GM18517 (cell line): ENCODE measurements at regions not wholly inside any gene's neighbourhood (a gene's known extent, or its start where the extent isn't known, plus 50 kb on each side); places are given as distances from the start of the nearest gene placed in this dataset.

Experiments used
- ATAC-seq: cut with Tn5 transposase; IDR thresholded peaks from one replicate; pipeline ENCODE4 v1.9.1; 2021; ENCODE audit warnings: mild to moderate bottlenecking, moderate library complexity; ENCODE audit not compliant: unreplicated experiment

GRCh38 chr7:12783421-12784095 is 96.1 kb downstream of the ARL4A start:
- ATAC-seq, result no peak

- no peak for ATAC-seq
Measured at GRCh38 chr7:12785473-12785872, 98.0 kb downstream of the ARL4A start.

GRCh38 chr7:12786494-12786893 is 99.1 kb downstream of the ARL4A start:
- ATAC-seq, result no peak

- no peak for ATAC-seq
Measured at GRCh38 chr7:12788171-12788570, 100.7 kb downstream of the ARL4A start.

GRCh38 chr7:12788591-12788990 is 101.2 kb downstream of the ARL4A start:
- ATAC-seq, result no peak

GRCh38 chr7:12794722-12795302 is 107.4 kb downstream of the ARL4A start:
- no peak for ATAC-seq

GRCh38 chr7:12796397-12797127 is 109.1 kb downstream of the ARL4A start:
- ATAC-seq, result no peak

- ATAC-seq, result no peak
Measured at GRCh38 chr7:12800486-12800885, 113.1 kb downstream of the ARL4A start.

GRCh38 chr7:12801107-12801506 is 113.7 kb downstream of the ARL4A start:
- ATAC-seq, result no peak

- ATAC-seq, result no peak
Measured at GRCh38 chr7:12802070-12802469, 114.6 kb downstream of the ARL4A start.

GRCh38 chr7:12803542-12803941 is 116.1 kb downstream of the ARL4A start:
- ATAC-seq, result no peak

GRCh38 chr7:12805518-12805928 is 118.1 kb downstream of the ARL4A start:
- ATAC-seq, result no peak

- no peak for ATAC-seq
Measured at GRCh38 chr7:12805957-12806356, 118.5 kb downstream of the ARL4A start.

GRCh38 chr7:12809476-12809875 is 122.0 kb downstream of the ARL4A start:
- ATAC-seq, result no peak

- no peak for ATAC-seq
Measured at GRCh38 chr7:12812111-12812510, 124.7 kb downstream of the ARL4A start.

- ATAC-seq, result no peak
Measured at GRCh38 chr7:12814107-12814506, 126.7 kb downstream of the ARL4A start.

- no peak for ATAC-seq
Measured at GRCh38 chr7:12814828-12815227, 127.4 kb downstream of the ARL4A start.

GRCh38 chr7:12815426-12815825 is 128.0 kb downstream of the ARL4A start:
- no peak for ATAC-seq

GRCh38 chr7:12815871-12816270 is 128.4 kb downstream of the ARL4A start:
- ATAC-seq, result no peak

GRCh38 chr7:12820777-12821176 is 133.3 kb downstream of the ARL4A start:
- no peak for ATAC-seq

- no peak for ATAC-seq
Measured at GRCh38 chr7:12821746-12822145, 134.3 kb downstream of the ARL4A start.

- no peak for ATAC-seq
Measured at GRCh38 chr7:12826079-12826478, 138.6 kb downstream of the ARL4A start.
